PFSK-1 (cell line): ENCODE measurements at regions not wholly inside any gene's neighbourhood (a gene's known extent, or its start where the extent isn't known, plus 50 kb on each side); places are given as distances from the start of the nearest gene placed in this dataset.

Experiments
- FOXP2 ChIP-seq: optimal IDR thresholded peaks from 2 replicates; pipeline ENCODE3; 2011; ENCODE audit warnings: borderline replicate concordance, control low read depth, inconsistent platforms; ENCODE audit not compliant: insufficient read depth; ENCODE audit errors: extremely low read length, extremely low read depth
- POLR2AphosphoS5 ChIP-seq: IDR thresholded peaks from 2 replicates; pipeline ENCODE4 v1.6.1; 2012; ENCODE audit warnings: low read depth, mild to moderate bottlenecking, control low read depth, low read length, moderate library complexity
- REST ChIP-seq, 2 experiments: IDR thresholded peaks; 2 replicates each; pipeline versions ENCODE4 v1.6.1 to v1.8.0; 2011 to 2012; ENCODE audit warnings: low read depth in 2 of 2, low read length in 2 of 2, control low read depth in 1 of 2, inconsistent platforms in 1 of 2, mild to moderate bottlenecking in 1 of 2, moderate library complexity in 1 of 2; ENCODE audit not compliant: insufficient read depth in 1 of 2
- SIN3A ChIP-seq: IDR thresholded peaks from 2 replicates; pipeline ENCODE4 v1.6.1; 2012; ENCODE audit warnings: mild to moderate bottlenecking, low read length, moderate library complexity, borderline replicate concordance; ENCODE audit not compliant: insufficient read depth
- TAF1 ChIP-seq: IDR thresholded peaks from 2 replicates; pipeline ENCODE4 v1.6.1; 2012; ENCODE audit warnings: low read length, control low read depth, borderline replicate concordance; ENCODE audit not compliant: insufficient read depth

DNA sequence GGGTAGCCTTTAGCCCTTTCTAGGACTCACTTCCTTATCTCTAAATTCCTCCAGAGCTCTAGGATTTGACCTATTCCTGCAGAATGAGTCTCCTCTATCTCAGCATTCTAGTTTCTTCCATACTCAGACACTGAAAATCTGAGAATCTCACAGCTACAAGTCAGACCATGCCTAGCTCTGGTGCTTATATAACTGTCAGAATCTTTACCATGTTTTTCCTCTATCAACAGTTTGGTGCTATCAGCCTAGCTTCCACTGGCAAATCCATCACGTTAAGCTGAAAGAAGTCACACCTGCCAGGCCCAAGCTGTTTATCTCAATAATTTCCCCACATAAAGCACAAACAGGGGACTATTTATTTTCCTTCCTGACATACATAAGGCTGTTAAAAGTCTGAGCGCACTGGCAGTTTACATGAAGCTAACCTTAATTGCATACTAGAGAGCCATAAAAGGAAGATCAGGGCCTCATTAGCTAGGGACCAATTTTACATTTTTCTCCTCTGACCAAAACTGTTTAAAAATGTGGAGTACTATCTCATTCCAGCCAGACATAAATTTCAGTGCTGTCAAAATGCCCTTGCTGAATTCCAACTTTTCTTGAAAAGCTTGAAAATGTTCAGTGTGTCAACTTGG, 270.5 kb downstream of the C12orf75 start:
- no peak for TF ChIP-seq POLR2AphosphoS5
- no peak for TF ChIP-seq SIN3A
- TF ChIP-seq TAF1: no peak
- TF ChIP-seq REST (IDR thresholded peaks at IDR 0.05; ENCODE audit: insufficient read depth in 1 of 2, low read depth in 2 of 2, low read length in 2 of 2): no peak
- no peak for TF ChIP-seq FOXP2
